Thoracic aorta (tissue), 2 donors: ENCODE measurements at regions not wholly inside any gene's neighbourhood (a gene's known extent, or its start where the extent isn't known, plus 50 kb on each side); places are given as distances from the start of the nearest gene placed in this dataset.

Source experiments
- ATAC-seq: fragments of 150-250 bp; one replicate; pipeline ENCODE4 v1.8.0; 2017; ENCODE audit warnings: low read depth; ENCODE audit not compliant: insufficient number of reproducible peaks, low FRiP score
- DNase-seq: peaks from one replicate; pipeline ENCODE4 v3.0.0-alpha.2; 2020; ENCODE audit warnings: low spot score
- H3K27ac ChIP-seq, 2 donors: fragments of 200-600 bp; sonication (generic); 1 replicate in 1 of 2; 2 replicates in 1 of 2; pipeline ENCODE4 v1.5.1; 2016; ENCODE audit warnings: mild to moderate bottlenecking in 2 of 2, moderate library complexity in 2 of 2
- H3K27me3 ChIP-seq: fragments of 200-600 bp; sonication (generic); replicated peaks from 2 replicates; pipeline ENCODE4 v1.6.0; 2016; ENCODE audit warnings: mild to moderate bottlenecking; ENCODE audit not compliant: insufficient read depth
- H3K36me3 ChIP-seq: fragments of 200-600 bp; sonication (generic); one replicate; pipeline ENCODE4 v1.5.1; 2016
- H3K4me1 ChIP-seq, 2 donors: fragments of 200-600 bp; sonication (generic); 1 replicate in 1 of 2; 2 replicates in 1 of 2; pipeline versions ENCODE4 v1.5.1 to v1.6.0; 2016; ENCODE audit warnings: low read depth in 2 of 2, mild to moderate bottlenecking in 1 of 2; ENCODE audit not compliant: control insufficient read depth in 1 of 2
- H3K4me3 ChIP-seq: fragments of 200-600 bp; sonication (generic); 2 replicates; pipeline ENCODE4 v1.5.1; 2016; ENCODE audit warnings: mild to moderate bottlenecking
- H3K9me3 ChIP-seq: fragments of 200-600 bp; sonication (generic); 2 replicates; pipeline ENCODE4 v1.5.1; 2016
- TF ChIP-seq, protein P1 (sequence below): fragments of 200-600 bp; sonication (generic); IDR thresholded peaks from one replicate; pipeline ENCODE4 v1.5.1; 2019; ENCODE audit warnings: antibody characterized with exemption

- H3K9me3 ChIP-seq, result no peaks in the 10 kb centered on the region
- DNase-seq (no peak), ATAC-seq (no peak)
- no peaks in the 10 kb centered on the region for H3K27me3 ChIP-seq
- no peaks in the 10 kb centered on the region for H3K4me1 ChIP-seq
- H3K36me3 ChIP-seq, result no peaks in the 10 kb centered on the region
- no peak overlapping the region for H3K27ac ChIP-seq
- no peak overlapping the region for H3K4me3 ChIP-seq
- TF ChIP-seq, protein P1, sequence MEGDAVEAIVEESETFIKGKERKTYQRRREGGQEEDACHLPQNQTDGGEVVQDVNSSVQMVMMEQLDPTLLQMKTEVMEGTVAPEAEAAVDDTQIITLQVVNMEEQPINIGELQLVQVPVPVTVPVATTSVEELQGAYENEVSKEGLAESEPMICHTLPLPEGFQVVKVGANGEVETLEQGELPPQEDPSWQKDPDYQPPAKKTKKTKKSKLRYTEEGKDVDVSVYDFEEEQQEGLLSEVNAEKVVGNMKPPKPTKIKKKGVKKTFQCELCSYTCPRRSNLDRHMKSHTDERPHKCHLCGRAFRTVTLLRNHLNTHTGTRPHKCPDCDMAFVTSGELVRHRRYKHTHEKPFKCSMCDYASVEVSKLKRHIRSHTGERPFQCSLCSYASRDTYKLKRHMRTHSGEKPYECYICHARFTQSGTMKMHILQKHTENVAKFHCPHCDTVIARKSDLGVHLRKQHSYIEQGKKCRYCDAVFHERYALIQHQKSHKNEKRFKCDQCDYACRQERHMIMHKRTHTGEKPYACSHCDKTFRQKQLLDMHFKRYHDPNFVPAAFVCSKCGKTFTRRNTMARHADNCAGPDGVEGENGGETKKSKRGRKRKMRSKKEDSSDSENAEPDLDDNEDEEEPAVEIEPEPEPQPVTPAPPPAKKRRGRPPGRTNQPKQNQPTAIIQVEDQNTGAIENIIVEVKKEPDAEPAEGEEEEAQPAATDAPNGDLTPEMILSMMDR, result no peak
Measured at GRCh38 chr21:43278766-43279577, 110.2 kb downstream of the CRYAA start.

DNA sequence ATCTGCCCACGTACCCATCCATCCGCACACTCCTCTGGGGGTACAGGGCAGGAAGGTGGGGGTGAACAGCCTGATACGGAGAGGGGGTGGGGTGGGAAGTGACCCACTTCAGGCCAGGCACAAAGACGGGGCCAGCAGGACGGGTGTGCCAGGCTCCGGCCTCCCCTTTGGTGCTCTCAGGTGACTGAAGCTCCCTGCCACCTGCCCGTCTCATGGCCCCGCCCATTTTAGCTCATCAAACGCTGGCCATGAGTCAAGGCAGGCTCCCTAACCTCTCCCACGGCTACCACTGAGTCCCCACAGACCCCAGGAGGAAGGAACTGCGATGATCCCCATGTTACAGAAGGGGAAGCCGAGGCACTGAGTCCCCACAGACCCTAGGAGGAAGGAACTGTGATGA is 109.6 kb downstream of the CRYAA start:
- Histone ChIP-seq H3K4me3 (no peak overlapping the region), H3K4me1 (no peaks in the 10 kb centered on the region), H3K36me3 (no peaks in the 10 kb centered on the region), H3K27me3 (no peaks in the 10 kb centered on the region), H3K27ac (no peak overlapping the region), H3K9me3 (no peaks in the 10 kb centered on the region)
- TF ChIP-seq, protein P1, result no peak
- DNase-seq, result no peak
- no peak for ATAC-seq

GRCh38 chr21:43277481-43278351 is 108.9 kb downstream of the CRYAA start:
- Histone ChIP-seq H3K4me3 (no peak overlapping the region), H3K36me3 (no peaks in the 10 kb centered on the region), H3K4me1 (no peaks in the 10 kb centered on the region), H3K9me3 (no peaks in the 10 kb centered on the region), H3K27me3 (no peaks in the 10 kb centered on the region), H3K27ac (no peak overlapping the region)
- no peak for DNase-seq
- TF ChIP-seq, protein P1, result no peak
- ATAC-seq, result no peak

DNA sequence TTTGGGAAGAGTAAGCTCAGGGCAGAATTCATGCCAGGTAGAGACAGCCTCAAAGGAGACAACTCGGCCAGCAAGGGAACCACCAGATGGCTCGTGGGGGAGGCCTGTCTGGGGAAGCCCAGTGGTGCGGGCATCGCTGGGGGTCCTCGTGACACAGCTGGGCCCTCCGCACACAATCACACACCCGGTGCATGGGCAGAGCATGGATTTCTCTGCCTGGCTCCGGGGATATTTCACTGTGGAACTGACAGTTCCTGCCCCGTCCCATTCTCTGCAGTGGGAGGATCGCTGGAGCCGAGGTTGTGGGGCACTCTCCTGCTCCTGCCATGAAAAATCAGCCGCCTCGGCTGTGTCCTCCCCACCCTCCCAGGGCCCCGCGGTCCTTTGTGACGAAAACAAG is 108.0 kb downstream of the CRYAA start:
- H3K27me3 ChIP-seq, result no peaks in the 10 kb centered on the region
- TF ChIP-seq, protein P1, result no peak
- no peaks in the 10 kb centered on the region for H3K36me3 ChIP-seq
- H3K4me3 ChIP-seq, result no peak overlapping the region
- H3K27ac ChIP-seq, result no peak overlapping the region
- no peaks in the 10 kb centered on the region for H3K9me3 ChIP-seq
- DNase-seq, result no peak
- H3K4me1 ChIP-seq, result no peaks in the 10 kb centered on the region
- no peak for ATAC-seq
